NCI-H2227 (cell line): ENCODE measurements at regions not wholly inside any gene's neighbourhood (a gene's known extent, or its start where the extent isn't known, plus 50 kb on each side); places are given as distances from the start of the nearest gene placed in this dataset.

ENCODE experiments used
- DNase-seq: peaks from one replicate; lab custom pipeline; 2025; ENCODE audit not compliant: unreplicated experiment; lab: John Stamatoyannopoulos, UW

- DNase-seq = no peak
Observed at GRCh38 chr2:16283071-16283850, 342.9 kb downstream of the MYCN start.

GRCh38 chr2:16282511-16282910, 342.2 kb downstream of the MYCN start:
- DNase-seq = no peak

GRCh38 chr2:16281451-16282335, 341.3 kb downstream of the MYCN start:
- DNase-seq = peak; percentile 37

GRCh38 chr2:16280081-16280480, 339.7 kb downstream of the MYCN start:
- no peak for DNase-seq

GRCh38 chr2:16279641-16280040, 339.3 kb downstream of the MYCN start:
- DNase-seq = no peak

GRCh38 chr2:16279201-16279570, 338.8 kb downstream of the MYCN start:
- DNase-seq = no peak

- DNase-seq = no peak
Observed at GRCh38 chr2:16278421-16279200, 338.3 kb downstream of the MYCN start.

- no peak for DNase-seq
Observed at GRCh38 chr2:16277117-16277516, 336.8 kb downstream of the MYCN start.

GRCh38 chr2:16275661-16276060, 335.3 kb downstream of the MYCN start:
- no peak for DNase-seq

- no peak for DNase-seq
Observed at GRCh38 chr2:16275131-16275530, 334.8 kb downstream of the MYCN start.

GRCh38 chr2:16273111-16273510, 332.8 kb downstream of the MYCN start:
- no peak for DNase-seq

- DNase-seq = no peak
Observed at GRCh38 chr2:16272038-16272788, 331.9 kb downstream of the MYCN start.

GRCh38 chr2:16271231-16271896, 331.0 kb downstream of the MYCN start:
- DNase-seq = peak; percentile 12

- DNase-seq = no peak
Observed at GRCh38 chr2:16270441-16270840, 330.1 kb downstream of the MYCN start.

GRCh38 chr2:16268301-16269000, 328.1 kb downstream of the MYCN start:
- no peak for DNase-seq

- no peak for DNase-seq
Observed at GRCh38 chr2:16266571-16266970, 326.2 kb downstream of the MYCN start.

- no peak for DNase-seq
Observed at GRCh38 chr2:16264931-16265540, 324.7 kb downstream of the MYCN start.

GRCh38 chr2:16264491-16264890, 324.1 kb downstream of the MYCN start:
- DNase-seq = no peak

GRCh38 chr2:16263241-16263890, 323.0 kb downstream of the MYCN start:
- DNase-seq = no peak
